C4-2B (cell line): ENCODE measurements at regions not wholly inside any gene's neighbourhood (a gene's known extent, or its start where the extent isn't known, plus 50 kb on each side); places are given as distances from the start of the nearest gene placed in this dataset.

ENCODE experiments used
- H3K27ac ChIP-seq: fragments of 450-650 bp; 2 replicates; pipeline ENCODE4 v1.5.1; 2017
- ZFX ChIP-seq: fragments of 450-650 bp; IDR thresholded peaks from 2 replicates; pipeline ENCODE4 v1.6.1; 2017
- TF ChIP-seq, protein P1 (sequence below): fragments of 450-650 bp; conservative IDR thresholded peaks from 2 replicates; pipeline ENCODE4 v1.5.1; 2017; ENCODE audit warnings: mild to moderate bottlenecking

DNA sequence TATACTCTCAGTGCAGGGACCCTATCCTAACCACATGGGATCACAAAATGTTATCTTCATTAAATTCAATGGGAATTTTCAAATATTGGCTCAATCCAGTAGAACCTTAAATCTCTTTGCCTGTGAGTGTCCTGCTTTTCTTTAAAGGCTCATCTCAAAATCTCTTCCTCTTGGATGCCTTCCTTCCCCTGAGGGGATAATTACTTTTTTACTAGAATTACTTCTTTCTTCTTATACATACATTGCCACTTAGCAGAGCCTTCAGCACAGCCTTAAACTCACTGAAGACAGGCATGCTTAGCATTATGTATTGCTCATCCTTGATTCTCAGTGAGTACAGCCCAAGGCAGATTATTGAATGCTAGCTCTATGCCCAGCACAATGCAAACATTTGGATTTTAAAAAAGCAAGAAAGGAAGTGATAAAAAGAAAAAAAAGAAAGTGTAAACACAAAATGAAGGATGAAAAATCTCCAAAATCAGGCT, 1918.0 kb upstream of the FLRT2 start:
- TF ChIP-seq, protein P1, sequence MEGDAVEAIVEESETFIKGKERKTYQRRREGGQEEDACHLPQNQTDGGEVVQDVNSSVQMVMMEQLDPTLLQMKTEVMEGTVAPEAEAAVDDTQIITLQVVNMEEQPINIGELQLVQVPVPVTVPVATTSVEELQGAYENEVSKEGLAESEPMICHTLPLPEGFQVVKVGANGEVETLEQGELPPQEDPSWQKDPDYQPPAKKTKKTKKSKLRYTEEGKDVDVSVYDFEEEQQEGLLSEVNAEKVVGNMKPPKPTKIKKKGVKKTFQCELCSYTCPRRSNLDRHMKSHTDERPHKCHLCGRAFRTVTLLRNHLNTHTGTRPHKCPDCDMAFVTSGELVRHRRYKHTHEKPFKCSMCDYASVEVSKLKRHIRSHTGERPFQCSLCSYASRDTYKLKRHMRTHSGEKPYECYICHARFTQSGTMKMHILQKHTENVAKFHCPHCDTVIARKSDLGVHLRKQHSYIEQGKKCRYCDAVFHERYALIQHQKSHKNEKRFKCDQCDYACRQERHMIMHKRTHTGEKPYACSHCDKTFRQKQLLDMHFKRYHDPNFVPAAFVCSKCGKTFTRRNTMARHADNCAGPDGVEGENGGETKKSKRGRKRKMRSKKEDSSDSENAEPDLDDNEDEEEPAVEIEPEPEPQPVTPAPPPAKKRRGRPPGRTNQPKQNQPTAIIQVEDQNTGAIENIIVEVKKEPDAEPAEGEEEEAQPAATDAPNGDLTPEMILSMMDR: no peak
- no peak for TF ChIP-seq ZFX
- H3K27ac ChIP-seq: no peak overlapping the region

DNA sequence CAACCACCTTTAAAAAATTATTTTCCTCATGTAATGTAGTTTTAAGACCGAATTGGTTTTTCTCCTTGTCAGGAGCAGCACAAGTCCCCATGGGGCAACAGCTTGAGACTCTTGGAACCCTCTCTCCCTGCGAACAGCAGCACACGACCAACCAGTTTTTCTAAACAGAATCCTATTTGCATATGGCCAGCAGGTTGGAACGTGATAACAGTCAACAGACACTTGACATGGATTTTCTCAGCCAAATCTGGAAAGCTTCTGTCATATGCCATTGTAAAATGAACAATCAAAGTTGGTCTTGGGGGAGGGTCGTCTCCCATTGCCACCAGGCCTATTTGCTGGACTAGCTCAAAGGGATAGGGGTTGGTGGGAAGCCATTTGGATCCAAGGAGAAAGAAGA, 1915.0 kb upstream of the FLRT2 start:
- TF ChIP-seq, protein P1: no peak
- TF ChIP-seq ZFX: no peak
- no peak overlapping the region for H3K27ac ChIP-seq

DNA sequence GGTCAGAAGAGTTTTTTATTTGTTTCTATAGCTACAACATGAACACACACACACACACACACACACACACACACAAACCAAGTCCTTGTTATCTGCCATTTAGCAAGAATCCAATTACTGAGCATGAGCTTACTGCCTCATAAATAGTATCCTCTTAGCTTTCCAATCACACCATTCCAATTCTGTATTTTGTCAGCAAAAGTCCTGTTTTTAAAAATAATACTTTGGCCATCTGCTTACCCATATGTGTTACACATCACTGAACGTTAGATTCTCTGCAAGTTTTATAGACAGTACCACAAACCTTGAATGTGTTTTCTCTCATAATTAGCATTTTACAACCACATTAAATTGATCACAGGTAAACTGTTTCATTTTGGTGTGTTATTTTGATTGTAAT, 1905.4 kb upstream of the FLRT2 start:
- TF ChIP-seq, protein P1: no peak
- TF ChIP-seq ZFX: no peak
- no peak overlapping the region for H3K27ac ChIP-seq

DNA sequence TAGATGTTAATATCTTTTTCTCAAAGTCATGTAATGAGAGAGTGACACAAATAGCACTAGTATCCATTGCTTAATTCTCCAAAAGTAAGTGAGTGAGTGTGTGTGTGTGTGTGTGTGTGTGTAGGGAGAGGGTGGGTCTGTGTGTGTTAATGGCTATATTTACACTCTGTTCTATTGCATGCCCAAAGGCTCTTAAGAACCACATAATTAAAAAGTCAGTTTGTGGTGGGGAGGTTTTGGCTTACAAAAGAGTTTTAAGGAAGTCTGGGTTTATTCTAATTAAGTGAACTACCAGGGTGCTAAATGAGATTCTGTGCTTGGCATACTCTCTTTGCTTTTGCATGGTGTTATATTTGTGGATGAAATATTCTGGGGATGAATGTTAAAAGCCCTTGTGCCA, 1897.6 kb upstream of the FLRT2 start:
- H3K27ac ChIP-seq: no peak overlapping the region
- no peak for TF ChIP-seq ZFX
- TF ChIP-seq, protein P1: no peak

DNA sequence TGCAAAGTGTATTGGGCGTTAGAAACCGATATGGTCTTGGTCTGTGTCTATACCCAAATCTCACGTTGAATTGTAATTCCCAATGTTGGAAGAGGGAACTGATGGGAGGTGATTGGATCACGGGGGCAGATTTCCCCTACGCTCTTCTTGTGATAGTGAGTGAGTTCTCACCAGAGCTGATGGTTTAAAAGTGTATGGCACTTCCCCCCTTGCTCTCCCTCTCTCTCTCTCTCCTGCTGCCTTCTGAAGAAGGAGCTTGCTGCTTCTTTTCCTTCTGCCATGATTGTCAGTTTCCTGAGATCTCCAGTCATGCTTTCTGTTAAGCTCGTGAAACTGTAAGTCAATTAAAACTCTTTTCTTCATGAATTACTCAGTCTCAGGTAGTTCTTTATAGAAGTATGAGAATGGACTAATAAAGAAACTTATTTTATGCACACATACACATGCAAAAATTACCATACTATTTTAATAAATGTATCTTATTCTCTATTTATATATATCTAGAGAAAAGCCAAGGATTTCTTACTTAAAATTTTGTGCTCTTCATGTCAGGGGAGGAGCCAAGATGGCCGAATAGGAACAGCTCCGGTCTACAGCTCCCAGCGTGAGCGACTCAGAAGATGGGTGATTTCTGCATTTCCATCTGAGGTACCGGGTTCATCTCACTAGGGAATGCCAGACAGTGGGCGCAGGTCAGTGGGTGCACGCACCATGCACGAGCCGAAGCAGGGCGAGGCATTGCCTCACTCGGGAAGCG, 1891.0 kb upstream of the FLRT2 start:
- peak overlapping the region; percentile 42 for H3K27ac ChIP-seq
- TF ChIP-seq, protein P1: no peak
- TF ChIP-seq ZFX: no peak

DNA sequence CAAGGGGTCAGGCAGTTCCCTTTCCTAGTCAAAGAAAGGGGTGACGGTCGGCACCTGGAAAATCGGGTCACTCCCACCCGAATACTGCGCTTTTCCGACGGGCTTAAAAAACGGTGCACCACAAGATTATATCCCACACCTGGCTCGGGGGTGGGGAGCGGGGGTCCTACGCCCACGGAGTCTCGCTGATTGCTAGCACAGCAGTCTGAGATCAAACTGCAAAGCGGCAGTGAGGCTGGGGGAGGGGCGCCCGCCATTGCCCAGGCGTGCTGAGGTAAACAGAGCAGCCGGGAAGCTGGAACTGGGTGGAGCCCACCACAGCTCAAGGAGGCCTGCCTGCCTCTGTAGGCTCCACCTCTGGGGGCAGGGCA, 1890.5 kb upstream of the FLRT2 start:
- peak overlapping the region; percentile 42 for H3K27ac ChIP-seq

DNA sequence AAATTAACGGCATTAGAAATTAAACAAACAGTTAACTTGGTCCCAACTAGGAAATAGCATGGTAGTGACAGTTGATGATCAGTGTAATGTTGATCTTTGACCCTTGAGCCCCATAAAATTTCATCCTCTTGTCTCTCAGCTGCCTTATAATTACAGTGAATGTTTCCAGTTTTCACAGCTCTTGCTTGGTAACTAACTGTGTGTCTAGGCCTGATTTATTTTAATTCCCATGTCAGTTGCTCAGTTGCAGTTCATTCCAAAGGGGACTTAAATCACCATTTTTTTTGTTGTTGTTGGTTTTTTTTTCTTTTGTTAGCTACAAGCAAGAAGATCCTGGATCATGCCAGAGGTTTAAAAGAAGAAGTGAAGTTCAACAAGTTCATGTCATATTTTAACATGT, 1883.7 kb upstream of the FLRT2 start:
- TF ChIP-seq ZFX: no peak
- TF ChIP-seq, protein P1: no peak
- no peak overlapping the region for H3K27ac ChIP-seq

GRCh38 chr14:83660597-83660996, 1869.3 kb upstream of the FLRT2 start:
- TF ChIP-seq ZFX: no peak
- TF ChIP-seq, protein P1: no peak
- no peak overlapping the region for H3K27ac ChIP-seq
